SK-N-MC (cell line): ENCODE measurements at regions not wholly inside any gene's neighbourhood (a gene's known extent, or its start where the extent isn't known, plus 50 kb on each side); places are given as distances from the start of the nearest gene placed in this dataset.

Source experiments
- EZH2 ChIP-seq: fragments of 200-600 bp; sonication (generic); IDR thresholded peaks from one replicate; pipeline ENCODE4 v1.6.1; 2017; ENCODE audit warnings: antibody characterized with exemption
- POLR2AphosphoS5 ChIP-seq: IDR thresholded peaks from 2 replicates; pipeline ENCODE4 v1.6.1; 2012; ENCODE audit warnings: mild to moderate bottlenecking, low read depth, low read length, borderline replicate concordance

DNA sequence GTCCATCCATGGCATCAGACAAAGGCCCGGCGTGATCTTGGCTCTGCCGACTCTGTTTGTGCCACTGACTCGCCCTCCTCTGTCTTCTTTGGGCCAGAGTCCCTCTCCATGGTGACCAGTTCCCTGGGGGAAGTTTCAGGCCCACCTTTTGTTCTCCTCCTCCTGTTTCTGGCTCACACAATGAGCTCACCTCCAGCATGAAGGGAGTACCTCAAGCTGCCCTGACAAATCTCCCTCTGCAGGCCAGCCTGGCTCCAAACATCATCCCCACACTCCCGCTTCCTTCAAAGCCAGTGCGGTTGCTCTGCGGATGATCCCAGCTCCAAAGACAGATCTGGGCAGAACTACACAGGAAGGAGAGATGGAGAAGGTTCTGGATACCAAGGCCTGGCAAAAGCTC lies 576.6 kb downstream of the NPHP4 start:
- TF ChIP-seq EZH2 (no peak), POLR2AphosphoS5 (no peak)
